ENCODE measurements at regions not wholly inside any gene's neighbourhood (a gene's known extent, or its start where the extent isn't known, plus 50 kb on each side); places are given as distances from the start of the nearest gene placed in this dataset.

- TF ChIP-seq POLR2A (IDR thresholded peaks at IDR 0.05; ENCODE audit: low read length) (no peak), GATA1 (IDR thresholded peaks at IDR 0.05; ENCODE audit: low read depth, low read length) (no peak)
Measured at GRCh38 chr14:97233319-97233985, 436.3 kb downstream of the VRK1 start.

Measured in erythroblast (primary cell).